SW480 (cell line): ENCODE measurements at regions not wholly inside any gene's neighbourhood (a gene's known extent, or its start where the extent isn't known, plus 50 kb on each side); places are given as distances from the start of the nearest gene placed in this dataset.
"Not testable (repeated sequence)": the region's sequence is repeated elsewhere in the genome, so short reads cannot be mapped to it uniquely, and the experiment has no call there.

Experiments
- DNase-seq: peaks from one replicate; pipeline ENCODE4 v3.0.0-alpha.2; 2016; ENCODE audit warnings: low spot score

DNA sequence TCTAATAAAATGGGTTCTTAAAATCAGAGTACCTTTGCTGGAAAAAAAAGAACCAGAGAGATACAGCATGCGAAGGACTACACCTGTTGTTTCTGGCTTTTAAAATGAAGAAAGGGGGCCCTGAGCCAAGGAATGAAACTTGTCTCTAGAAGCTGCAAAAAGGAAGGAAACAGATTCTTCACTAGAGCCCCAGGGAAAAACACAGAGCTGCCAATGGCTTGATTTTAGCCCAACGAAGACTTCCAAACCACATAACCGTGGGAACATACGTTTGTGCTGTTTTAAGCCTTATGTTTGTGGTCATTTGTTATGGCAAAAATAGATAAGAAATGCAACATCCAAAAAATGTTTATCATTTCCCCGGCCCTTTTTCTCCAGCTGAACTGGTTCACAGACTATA lies 780.0 kb downstream of the SORCS1 start:
- DNase-seq, result no peak

DNA sequence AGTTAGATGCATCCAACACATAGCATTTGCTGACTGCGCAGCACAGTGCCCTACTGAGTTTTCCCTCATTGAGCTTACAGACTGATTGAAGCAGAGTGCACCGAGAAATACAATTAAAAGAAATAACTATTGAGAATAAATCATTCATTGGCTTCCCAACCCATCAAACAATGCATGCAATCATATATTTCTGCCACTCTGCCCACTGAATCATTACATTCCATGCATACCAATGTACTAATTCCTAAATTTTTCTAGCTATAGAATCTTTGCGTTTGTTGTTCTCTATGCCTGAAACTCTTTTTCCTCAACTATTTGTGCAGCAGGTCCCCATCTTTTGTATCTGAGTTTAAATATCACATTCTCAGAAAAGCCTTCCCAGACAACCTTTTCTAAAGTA lies 783.8 kb downstream of the SORCS1 start:
- DNase-seq, result no peak

- no peak for DNase-seq
Observed at GRCh38 chr10:106378251-106378650, 786.3 kb downstream of the SORCS1 start.

- DNase-seq, result no peak
Observed at GRCh38 chr10:106370751-106371150, 793.8 kb downstream of the SORCS1 start.

GRCh38 chr10:106360870-106361269 lies 803.6 kb downstream of the SORCS1 start:
- DNase-seq, result no peak

GRCh38 chr10:106355450-106355849 lies 809.1 kb downstream of the SORCS1 start:
- DNase-seq, result no peak

GRCh38 chr10:106348933-106349332 lies 815.6 kb downstream of the SORCS1 start:
- no peak for DNase-seq

- DNase-seq, result no peak
Observed at GRCh38 chr10:106347547-106347946, 817.0 kb downstream of the SORCS1 start.

DNA sequence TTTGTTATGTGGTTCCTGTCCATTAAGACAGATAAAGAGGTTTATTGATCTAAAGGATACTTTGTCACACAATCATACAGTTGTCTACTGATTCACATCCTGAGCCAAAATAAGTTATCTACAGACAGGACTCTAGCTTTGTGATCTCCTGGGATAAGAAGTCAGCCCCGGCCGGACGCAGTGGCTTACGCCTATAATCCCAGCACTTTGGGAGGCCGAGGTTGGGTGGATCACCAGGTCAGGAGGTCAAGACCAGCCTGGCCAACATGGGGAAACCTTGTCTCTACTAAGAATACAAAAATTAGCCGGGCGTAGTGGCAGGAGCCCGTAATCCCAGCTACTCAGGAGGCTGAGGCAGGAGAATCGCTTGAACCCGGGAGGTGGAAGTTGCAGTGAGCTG lies 821.0 kb downstream of the SORCS1 start:
- DNase-seq, result not testable (repeated sequence)

DNA sequence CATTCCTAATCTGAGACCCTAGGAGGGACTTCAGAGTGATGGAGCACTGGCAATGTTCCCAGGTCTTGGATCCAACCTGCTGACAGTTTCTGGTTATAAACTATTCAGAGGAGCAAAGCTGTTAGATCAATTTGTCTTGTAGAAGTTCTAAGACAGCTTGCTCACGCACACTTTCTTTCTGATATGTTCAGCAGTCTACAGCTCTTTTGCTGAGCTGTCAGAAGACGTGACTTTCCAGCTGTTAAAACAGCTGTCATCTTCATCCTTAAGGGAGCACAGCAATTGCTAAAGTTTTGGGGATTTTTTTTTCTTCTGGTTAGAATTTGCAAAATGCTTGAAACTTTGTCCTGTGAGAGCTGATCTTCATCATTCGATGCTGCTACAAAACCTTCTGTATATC lies 823.1 kb downstream of the SORCS1 start:
- DNase-seq, result no peak

- no peak for DNase-seq
Observed at GRCh38 chr10:106338486-106338885, 826.0 kb downstream of the SORCS1 start.

- DNase-seq, result no peak
Observed at GRCh38 chr10:106336874-106337273, 827.6 kb downstream of the SORCS1 start.

- no peak for DNase-seq
Observed at GRCh38 chr10:106327747-106328146, 836.8 kb downstream of the SORCS1 start.

- DNase-seq, result no peak
Observed at GRCh38 chr10:106320876-106321275, 843.6 kb downstream of the SORCS1 start.

GRCh38 chr10:106320078-106320477 lies 844.4 kb downstream of the SORCS1 start:
- no peak for DNase-seq

- no peak for DNase-seq
Observed at GRCh38 chr10:106317554-106317953, 847.0 kb downstream of the SORCS1 start.

- no peak for DNase-seq
Observed at GRCh38 chr10:106313041-106313440, 851.5 kb downstream of the SORCS1 start.

DNA sequence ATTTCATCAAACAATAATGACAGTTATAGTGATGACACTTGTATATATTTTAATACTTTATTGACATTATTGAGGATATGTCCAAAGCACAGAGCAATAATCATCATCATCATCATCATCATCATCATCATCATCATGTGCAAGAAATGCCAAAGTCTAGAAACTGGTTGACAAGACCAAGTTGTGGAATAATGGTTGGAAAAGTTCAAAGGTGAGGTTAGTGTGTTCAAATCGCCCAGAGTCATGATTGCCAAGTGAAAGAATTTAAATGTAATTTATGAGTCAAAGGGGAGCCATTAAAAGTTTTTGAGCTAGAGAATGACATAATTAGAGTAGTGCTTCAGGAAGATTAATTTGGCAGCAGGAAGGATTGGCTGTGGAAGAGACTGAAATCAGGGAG lies 852.4 kb downstream of the SORCS1 start:
- DNase-seq, result no peak

GRCh38 chr10:106311590-106311989 lies 852.9 kb downstream of the SORCS1 start:
- no peak for DNase-seq

GRCh38 chr10:106310596-106310995 lies 853.9 kb downstream of the SORCS1 start:
- DNase-seq, result no peak

- DNase-seq, result no peak
Observed at GRCh38 chr10:106309376-106309775, 855.1 kb downstream of the SORCS1 start.

DNA sequence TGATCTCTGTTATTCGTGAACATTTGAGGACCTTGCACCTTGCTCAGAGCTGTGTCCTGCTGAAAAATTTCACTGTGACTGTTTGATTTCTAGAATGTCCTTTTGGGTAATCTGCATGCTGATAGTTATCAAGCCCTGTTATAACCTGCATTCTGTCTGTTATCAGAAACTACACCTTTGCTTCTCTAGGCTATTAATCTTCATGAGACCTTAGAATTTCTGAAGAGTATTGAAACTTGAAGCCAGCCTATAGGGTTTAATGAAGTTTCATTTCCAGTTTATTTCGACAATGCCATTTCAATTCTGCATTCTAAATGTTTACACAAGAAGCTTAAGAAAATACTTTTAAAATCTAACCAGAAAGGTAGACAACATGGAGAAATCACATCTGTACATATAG lies 856.2 kb downstream of the SORCS1 start:
- no peak for DNase-seq

DNA sequence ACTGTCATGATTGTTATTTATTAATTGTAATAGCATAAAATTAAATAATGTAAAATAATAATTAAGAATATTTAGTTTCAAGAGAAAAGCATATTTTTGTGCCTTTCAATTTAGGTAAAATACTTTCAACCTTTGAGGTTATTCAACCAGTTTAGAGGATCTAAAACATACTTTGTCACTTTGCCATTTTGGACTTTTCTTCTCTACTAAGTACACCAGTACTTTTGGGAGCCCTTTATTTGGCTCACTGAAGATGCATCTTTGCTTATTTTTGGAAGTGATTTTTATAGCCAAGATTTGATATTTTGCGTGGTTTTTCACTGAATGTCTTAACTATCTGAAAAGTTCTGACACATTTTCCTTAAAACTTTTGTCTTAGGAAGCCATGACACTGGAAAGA lies 860.5 kb downstream of the SORCS1 start:
- DNase-seq, result no peak

DNA sequence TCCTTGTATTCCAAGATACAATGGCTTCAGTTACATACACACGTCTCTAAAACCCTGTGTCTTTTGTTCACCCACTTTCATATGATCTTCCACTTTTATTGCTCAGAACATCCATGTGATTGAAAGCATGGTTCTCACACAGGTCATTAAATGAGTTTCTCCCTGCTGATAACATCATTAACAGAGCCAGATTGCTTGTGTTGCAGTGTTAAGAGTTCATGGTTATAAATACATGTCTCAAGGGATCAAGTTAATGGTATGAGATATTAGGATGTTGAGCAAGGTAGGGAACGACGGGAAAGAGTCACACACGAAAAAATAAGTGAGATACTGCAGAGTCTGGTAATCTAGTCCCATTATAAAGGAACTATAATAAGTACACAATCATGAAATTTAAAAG lies 861.5 kb downstream of the SORCS1 start:
- no peak for DNase-seq

- DNase-seq, result no peak
Observed at GRCh38 chr10:106301146-106301545, 863.4 kb downstream of the SORCS1 start.
